ENCODE measurements at regions not wholly inside any gene's neighbourhood (a gene's known extent, or its start where the extent isn't known, plus 50 kb on each side); places are given as distances from the start of the nearest gene placed in this dataset.

DNA sequence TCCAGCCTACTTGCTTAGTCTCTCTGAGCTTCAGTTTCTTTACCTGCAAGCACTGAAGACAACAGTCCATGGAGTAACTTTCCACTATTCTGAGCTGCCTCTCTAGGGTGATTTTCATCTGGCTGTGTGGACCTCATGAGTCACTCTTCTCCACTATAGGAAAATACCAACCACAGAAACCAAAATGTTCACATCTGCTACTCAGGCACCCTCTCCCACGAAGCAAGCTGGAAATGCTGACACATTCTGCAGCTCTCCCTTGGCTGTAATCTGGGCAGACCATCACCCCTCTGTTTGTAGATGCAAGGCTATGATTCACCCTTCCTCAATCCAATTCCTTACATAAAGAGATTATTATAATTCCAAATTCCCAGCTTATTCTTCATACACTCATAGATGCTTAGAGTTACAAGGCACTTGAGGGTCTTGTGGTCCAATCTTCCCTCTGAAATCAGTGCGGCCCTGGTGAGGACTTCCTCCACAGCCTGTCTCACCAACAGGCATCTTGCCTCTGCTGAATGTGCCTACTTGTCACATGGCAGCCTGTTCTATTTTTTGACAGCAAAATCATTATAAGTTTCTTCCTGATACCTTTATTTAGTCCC is 97.0 kb upstream of the LNX1 start:
- no peak for DNase-seq (ENCODE audit: low spot score)

- DNase-seq (ENCODE audit: low spot score) = no peak
Measured at GRCh38 chr4:53686521-53686920, 95.2 kb upstream of the LNX1 start.

DNA sequence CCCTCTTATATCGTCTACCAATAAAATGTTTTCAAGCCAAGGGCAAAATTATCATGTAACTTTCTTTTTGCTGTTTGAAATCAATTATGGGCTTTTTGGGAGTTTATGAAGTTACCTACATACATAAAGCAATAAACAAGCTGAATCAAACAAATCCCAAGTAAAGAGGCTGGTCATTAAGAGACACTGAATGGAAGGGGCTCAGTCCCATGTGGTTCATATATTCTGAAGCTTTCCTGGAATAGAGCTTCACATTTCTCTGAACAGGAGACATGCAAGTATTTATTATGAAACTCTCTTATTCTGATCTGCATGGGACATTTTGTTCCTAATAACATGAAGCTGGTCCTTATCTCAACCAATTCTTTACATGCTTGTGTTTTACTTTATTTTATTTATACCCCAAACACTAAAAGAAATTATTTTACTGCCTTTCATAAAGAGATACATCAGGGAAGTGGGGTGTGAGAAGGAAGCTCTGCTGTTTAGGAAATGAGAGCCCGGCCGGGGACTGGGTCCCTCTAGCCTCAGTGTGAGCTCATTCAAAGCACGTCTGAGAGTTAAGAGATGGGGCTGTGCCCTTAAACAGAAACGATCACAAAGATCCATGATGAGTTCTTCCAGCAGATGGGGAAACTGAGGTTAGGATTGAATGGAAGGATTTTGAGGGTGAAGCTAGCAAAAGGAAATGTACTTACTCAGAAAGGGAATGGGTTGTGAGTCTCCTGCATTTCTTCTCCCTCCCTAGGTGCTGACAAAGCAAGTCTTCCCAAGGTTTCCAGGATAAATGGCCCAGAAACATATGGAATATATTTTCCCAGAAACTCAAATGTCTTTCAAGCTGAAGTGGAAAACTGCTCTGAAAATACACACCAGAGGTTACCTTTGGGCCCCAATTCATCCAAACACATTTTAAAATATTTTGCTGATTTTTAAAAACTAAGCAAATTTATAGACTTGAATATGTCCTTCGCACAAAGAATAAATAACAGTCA is 93.1 kb upstream of the LNX1 start:
- DNase-seq (ENCODE audit: low spot score) = no peak

- DNase-seq (ENCODE audit: low spot score) = no peak
Measured at GRCh38 chr4:53682908-53683307, 91.6 kb upstream of the LNX1 start.

DNA sequence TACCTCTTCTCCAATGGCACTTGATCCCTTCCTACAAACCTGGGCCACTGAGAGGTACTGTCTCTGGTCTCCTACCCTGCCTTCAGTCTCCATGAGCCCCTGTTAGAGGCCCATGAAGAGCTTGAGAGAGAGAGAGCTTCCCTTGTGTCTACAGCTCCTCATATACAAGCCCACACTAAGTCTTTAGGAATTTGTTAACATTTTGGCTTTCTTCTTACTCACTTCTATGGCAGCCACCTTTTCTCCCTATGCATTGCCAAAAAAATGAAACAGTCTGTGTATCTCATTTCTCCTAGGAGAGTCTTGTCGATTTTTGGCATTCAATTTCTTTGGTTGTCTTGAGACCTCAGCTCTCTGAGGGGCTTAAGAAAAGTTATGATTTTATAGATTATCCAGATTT is 90.9 kb upstream of the LNX1 start:
- no peak for DNase-seq (ENCODE audit: low spot score)

DNA sequence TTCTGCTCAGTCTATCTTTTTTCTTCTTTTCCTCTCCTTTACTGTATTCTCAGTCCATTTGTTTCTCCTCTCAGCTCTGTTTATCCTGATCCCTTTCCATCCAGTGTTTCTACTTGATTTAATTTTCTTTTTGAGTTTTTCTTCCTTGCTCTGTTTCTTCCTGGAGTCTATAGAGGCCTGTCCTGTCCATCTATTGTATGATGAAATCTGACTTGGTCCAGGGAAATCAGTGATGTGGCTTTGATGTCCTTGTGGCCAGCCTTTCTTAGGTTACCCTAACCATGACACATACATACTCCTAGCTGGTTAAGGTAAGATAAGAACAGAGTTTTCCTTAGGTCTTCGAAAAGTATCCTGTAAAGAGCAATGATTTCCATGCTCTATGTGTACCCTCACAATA is 89.3 kb upstream of the LNX1 start:
- no peak for DNase-seq (ENCODE audit: low spot score)

GRCh38 chr4:53680168-53680567 is 88.9 kb upstream of the LNX1 start:
- no peak for DNase-seq (ENCODE audit: low spot score)

DNA sequence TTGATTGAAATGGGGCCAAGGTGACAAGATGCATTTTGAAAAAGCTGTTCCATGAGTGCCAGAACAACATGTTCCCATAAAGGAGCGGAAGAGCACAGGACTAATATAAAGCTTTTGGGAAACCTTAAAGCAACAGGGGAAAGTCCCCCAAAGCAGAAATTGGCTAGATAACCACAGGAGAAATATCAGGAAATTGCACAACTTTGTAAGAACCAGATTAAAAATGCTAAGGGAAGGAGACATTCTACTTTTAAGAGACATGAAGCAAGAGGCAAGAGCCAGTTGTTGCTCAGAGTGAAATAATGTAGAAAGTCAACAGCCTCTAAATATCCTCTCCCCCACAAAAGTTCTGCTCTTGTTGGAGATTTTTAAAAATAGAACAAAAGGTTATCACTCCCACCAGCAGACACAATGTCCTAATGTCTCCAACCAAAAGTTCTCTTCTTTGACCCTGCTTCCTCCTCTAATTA is 85.2 kb upstream of the LNX1 start:
- no peak for DNase-seq (ENCODE audit: low spot score)

DNA sequence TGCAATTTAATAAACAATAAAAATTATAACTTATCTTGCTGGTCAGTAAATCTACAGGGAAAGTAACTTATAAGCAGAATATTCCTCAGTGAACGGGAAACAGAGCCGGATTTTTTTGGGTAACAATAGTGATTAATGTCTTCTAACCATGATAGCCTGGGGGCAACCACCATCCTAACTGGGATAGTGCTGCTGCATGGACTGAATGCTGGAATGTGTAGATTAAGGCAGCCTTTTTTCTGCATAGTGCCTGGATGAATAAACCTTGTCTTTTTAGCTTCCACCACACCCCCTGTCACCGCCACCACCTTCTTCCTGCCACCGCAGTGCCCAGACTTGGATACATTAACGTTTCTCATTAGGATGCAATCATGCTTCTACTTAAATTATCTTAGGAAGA is 83.6 kb upstream of the LNX1 start:
- DNase-seq (ENCODE audit: low spot score) = no peak

DNA sequence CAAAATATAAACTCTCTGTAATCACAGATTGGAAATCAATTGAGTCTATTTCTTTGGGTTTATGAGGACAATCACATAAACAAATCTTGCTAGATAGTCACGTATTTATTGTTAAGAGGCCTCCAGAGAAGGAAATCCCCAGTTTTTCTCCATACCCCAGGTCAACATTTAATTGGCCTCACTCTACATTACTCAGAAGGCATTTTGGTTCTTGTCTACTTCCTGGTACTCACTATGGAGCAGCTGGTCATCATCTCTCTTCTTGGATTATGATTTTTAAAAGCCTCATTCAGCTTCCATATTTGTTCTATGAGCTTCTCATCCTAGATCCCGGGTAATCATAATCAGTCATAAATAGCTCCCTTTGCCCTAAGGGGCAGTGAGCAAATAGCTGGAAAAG is 81.6 kb upstream of the LNX1 start:
- DNase-seq (ENCODE audit: low spot score) = no peak

DNA sequence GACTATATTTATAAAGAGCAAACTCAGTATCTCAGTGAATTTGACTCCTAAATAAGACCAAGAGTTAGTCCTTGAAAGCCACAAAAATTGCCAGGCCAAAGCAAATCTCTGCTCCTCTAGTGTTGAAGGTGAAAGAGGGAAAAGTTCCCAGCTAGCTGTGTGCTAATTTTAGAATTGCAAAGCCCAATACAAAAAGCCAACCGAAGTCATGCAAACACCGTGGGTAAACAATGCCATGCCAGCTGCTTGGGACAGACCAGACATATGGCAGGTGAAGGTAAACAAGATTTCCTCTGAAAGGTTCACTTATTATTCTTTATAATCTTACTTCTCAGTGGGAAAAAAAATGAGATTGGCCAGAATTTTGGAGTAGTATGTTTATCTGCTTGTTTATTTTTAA is 80.5 kb upstream of the LNX1 start:
- no peak for DNase-seq (ENCODE audit: low spot score)

GRCh38 chr4:53659737-53660136 is 68.5 kb upstream of the LNX1 start:
- no peak for DNase-seq (ENCODE audit: low spot score)

- DNase-seq (ENCODE audit: low spot score) = no peak
Measured at GRCh38 chr4:53659112-53659511, 67.8 kb upstream of the LNX1 start.

DNA sequence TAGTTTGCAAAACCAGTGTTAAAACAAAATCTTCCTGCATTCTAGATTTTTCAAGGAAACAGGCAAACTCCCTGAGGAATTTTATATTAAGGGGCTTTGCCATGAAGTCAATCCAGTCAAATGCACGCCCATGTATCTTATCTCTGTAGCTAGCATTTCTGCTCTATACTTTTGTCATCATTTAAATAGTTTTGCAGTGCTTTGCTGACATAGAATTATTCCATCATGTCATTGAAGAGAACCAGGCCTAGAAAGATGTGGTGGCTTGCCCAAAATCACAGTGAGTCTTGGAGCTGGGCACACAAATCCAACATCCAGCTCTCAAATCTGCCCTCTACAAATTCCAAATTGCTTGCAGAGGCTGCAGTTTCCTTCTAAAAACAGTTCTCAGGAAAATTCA is 66.7 kb upstream of the LNX1 start:
- no peak for DNase-seq (ENCODE audit: low spot score)

GRCh38 chr4:53656421-53656981 is 65.2 kb upstream of the LNX1 start:
- DNase-seq (ENCODE audit: low spot score) = no peak

DNA sequence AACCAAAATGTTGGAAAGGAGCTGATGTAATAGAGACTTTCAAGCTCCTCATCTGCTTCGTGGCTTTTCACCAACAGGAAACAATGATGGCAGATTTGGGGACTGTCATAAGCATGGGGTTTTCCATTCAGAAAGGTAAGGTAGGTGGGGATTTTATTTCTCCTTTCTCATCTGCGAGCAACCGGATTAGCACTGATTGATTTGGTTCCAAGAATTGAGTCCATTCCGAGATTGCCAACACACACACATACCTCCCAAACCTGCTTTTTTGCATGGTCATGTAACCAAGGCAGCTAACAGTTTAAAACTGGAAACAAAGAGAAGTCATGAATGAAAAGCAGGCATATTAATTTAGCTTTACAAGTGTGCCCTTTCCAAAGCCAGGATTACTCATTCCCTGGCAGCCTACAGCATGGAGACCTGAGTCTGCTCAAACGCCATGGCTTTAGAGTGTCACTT is 63.0 kb upstream of the LNX1 start:
- DNase-seq (ENCODE audit: low spot score) = no peak

GRCh38 chr4:53653484-53654053 is 62.3 kb upstream of the LNX1 start:
- no peak for DNase-seq (ENCODE audit: low spot score)

DNA sequence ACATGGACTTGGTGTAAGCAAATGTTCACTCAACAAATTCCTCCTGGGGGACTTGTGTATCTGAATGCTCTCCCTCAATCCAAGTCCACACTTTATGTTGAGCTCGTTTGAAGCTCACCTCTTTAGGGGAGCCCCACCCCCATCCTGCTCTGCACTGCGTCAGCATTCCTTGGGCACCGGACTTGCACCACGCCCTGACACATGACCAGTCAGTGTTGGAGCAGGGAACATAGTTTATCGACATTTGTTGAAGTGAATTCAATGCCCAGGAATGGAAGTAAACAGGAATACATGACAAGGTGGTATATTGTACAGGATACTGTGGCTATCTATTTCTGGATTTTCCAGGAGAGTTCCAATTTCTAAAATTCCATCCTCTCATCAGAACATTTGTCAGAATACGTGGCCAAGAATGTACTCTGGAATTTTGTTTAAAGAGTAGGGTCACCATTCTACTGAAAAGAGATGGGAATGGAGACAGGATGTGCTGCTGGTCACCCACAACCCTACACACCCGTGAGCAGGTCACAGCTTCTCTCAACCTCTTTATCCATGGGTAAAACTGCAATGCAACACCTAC is 60.0 kb upstream of the LNX1 start:
- no peak for DNase-seq (ENCODE audit: low spot score)

DNA sequence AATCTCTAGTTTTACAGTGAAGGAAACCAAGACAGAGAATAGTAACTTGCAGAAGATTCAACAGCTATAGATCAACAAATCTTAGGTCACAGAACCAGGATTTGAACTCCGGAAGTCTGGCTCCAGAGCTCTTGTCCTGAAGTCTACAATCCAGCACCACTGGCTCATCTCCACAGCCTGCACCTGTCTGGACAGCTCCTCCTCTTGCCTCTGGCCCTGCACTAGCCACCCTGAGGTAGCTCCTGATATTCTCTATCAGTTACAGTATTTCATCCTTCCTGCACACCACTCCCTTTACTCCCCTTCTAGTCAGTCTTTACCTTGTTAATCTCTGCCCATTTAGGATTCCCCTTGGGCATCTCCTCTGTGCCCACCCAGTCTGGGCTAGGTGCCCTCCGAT is 58.1 kb upstream of the LNX1 start:
- no peak for DNase-seq (ENCODE audit: low spot score)

DNA sequence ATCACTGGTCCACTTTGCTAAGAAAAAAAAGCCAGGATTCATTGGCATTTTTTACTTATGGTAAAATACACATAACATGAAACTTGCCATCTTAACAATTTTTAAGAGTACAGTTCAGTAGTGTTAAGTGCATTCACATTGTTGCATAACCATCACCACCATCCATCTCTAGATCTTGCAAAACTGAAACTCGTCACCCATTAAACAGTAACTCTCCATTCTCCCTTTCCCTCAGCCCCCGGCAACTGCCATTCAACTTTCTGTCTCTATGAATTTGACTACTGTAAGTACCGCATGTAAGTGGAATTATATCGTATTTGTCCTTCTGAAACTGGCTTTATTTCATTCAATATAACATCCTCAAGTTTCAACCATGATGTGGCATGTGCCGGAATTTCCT is 56.3 kb upstream of the LNX1 start:
- no peak for DNase-seq (ENCODE audit: low spot score)

DNA sequence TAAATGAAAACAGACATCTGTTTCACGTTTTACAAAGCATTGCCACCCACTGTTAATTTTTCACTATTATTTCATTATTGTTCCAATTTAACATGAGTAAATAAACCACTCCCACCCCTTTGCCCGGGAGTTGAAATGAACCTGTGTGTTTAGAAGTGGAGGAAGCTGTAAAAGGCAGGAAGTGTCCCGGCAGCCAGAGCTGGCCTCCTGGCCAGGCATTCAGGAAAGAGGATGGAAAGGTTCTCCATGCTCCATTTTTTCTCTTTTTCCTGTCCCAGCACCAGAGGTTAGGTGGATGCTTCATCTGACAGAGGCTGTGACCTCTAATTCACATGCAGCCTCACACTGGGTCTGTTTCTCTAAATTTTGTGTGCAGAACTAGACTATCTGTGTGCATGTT is 55.5 kb upstream of the LNX1 start:
- no peak for DNase-seq (ENCODE audit: low spot score)

DNA sequence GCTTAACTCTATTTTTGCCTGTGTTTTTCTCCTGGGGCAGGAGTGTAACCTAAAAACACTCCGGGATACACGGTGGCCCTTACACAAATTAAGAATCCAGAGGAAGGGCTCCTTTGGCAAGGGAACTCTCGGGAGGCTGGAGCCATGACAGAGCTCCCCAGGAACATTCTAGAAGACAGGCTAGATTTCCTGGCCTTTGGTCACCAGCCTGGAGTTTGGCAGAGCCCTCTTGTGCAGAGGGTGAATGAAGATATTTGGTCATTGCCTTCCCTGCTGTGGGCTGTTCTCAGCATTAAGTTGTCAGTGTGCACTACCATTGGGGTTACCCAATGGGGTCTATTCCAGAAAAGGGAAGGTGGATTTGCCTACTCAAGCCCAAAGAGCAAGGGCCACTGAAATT is 53.8 kb upstream of the LNX1 start:
- no peak for DNase-seq (ENCODE audit: low spot score)
